ENCODE measurements at regions not wholly inside any gene's neighbourhood (a gene's known extent, or its start where the extent isn't known, plus 50 kb on each side); places are given as distances from the start of the nearest gene placed in this dataset.
"Not testable (repeated sequence)": the region's sequence is repeated elsewhere in the genome, so short reads cannot be mapped to it uniquely, and the experiment has no call there.

DNA sequence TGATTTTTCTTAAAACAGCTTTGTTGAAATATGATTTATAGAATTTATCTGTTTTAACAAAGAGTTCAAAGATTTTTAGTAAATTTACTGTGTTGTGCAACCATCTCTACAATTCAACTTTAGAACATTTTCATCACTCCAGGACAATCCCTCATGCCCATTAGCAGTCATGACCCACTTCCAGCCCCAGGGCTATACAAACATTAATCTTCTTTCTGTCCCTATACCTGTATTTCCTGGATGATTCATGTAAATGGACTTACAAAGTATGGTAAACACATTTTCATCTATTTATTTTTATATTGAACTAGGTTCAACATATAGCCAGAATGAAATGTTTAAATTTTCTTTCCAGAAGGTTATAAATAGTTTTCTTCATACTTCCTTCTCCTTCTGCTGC lies 127.8 kb upstream of the CCDC180 start:
- Mint-ChIP-seq H3K36me3 (peaks cover 96% of the 10 kb centered on the region), H3K4me1 (no peaks in the 10 kb centered on the region), H3K27ac (no peak overlapping the region), H3K4me3 (no peak overlapping the region), H3K9me3 (peaks cover under 1% of the 10 kb centered on the region), H3K27me3 (ENCODE audit: low read depth) (no peaks in the 10 kb centered on the region)
- CTCF ChIA-PET: no interaction called here
- TF ChIP-seq SMAD4 (CRISPR knock-in tag; IDR thresholded peaks at IDR 0.05) (no peak), EMX1 (CRISPR knock-in tag; IDR thresholded peaks at IDR 0.05) (no peak), CTCF (IDR thresholded peaks at IDR 0.05) (no peak), OVOL2 (CRISPR knock-in tag; IDR thresholded peaks at IDR 0.05; ENCODE audit: borderline replicate concordance) (no peak), JAZF1 (CRISPR knock-in tag; IDR thresholded peaks at IDR 0.05) (no peak), E2F4 (CRISPR knock-in tag; IDR thresholded peaks at IDR 0.05; ENCODE audit: borderline replicate concordance, low read depth) (no peak)
- no peak for DNase-seq (ENCODE audit: low spot score)
- ATAC-seq: no peak
- POLR2A ChIA-PET: no interaction called here

DNA sequence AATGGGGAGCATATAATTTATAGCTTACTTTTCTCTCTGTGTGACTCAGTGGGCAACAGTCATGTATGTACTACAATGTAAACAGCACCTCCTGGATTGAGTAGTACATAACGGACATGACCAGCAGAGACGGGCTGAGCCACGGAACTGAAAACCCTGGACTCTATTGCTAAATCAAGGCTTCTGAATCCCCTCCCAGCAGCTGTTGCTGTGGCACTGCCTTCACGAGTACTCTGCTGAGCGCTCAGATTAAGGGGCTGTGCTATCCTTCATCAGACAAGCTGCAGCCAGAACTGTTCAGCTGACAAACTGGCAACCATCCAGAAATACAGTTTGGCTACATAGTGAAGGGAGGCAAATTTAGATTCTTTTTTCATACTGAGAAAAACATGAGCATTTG lies 131.3 kb upstream of the CCDC180 start:
- Mint-ChIP-seq H3K27me3 (ENCODE audit: low read depth) (no peaks in the 10 kb centered on the region), H3K4me3 (no peak overlapping the region), H3K9me3 (peaks cover 12% of the 10 kb centered on the region), H3K27ac (no peak overlapping the region), H3K36me3 (peaks cover 90% of the 10 kb centered on the region), H3K4me1 (no peaks in the 10 kb centered on the region)
- DNase-seq (ENCODE audit: low spot score) (no peak), ATAC-seq (no peak)
- no peak for TF ChIP-seq NFYB (CRISPR knock-in tag; conservative IDR thresholded peaks at IDR 0.05; ENCODE audit: low read depth)
- TF ChIP-seq NFE2L1 (CRISPR knock-in tag; IDR thresholded peaks at IDR 0.05): no peak
- no peak for TF ChIP-seq GABPB1 (CRISPR knock-in tag; IDR thresholded peaks at IDR 0.05)
- no peak for TF ChIP-seq SMAD3 (CRISPR knock-in tag; IDR thresholded peaks at IDR 0.05; ENCODE audit: borderline replicate concordance)
- TF ChIP-seq SMAD4 (CRISPR knock-in tag; IDR thresholded peaks at IDR 0.05): no peak
- TF ChIP-seq ZNF671 (CRISPR knock-in tag; IDR thresholded peaks at IDR 0.05): no peak
- no peak for TF ChIP-seq USF1 (CRISPR knock-in tag; IDR thresholded peaks at IDR 0.05)
- TF ChIP-seq ZSCAN18 (CRISPR knock-in tag; IDR thresholded peaks at IDR 0.05): no peak
- TF ChIP-seq TP53 (CRISPR knock-in tag; IDR thresholded peaks at IDR 0.05): no peak
- ChIA-PET POLR2A (no interaction called here), CTCF (no interaction called here)

DNA sequence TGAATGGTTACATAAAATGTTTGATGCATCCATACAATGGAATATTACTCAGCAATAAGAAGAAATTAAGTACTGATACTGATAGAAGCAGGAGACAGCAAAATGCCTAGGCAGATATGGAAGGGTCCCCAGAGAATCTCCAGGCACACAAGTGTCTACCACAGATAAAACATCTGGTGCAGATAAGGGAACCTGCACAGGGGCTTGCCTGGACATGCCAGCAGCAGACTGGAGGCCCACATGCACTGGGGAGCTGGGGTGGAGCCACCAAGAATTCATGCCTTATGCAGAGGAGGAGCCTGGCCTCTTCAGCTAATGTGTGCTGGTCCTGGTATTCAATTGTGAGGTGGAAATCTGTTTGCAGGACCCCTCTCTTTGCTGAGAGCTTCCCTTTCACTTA lies 129.2 kb upstream of the CTSV start:
- POLR2A ChIA-PET; H3K9me3 Mint-ChIP-seq; H3K27me3 Mint-ChIP-seq (ENCODE audit: low read depth); H3K4me3 Mint-ChIP-seq; DNase-seq (ENCODE audit: low spot score); CTCF ChIA-PET: not testable (repeated sequence)
- TF ChIP-seq TP53 (CRISPR knock-in tag; IDR thresholded peaks at IDR 0.05): peak; percentile 77; the same call in 1 of the 2 replicates
- H3K4me1 Mint-ChIP-seq: peaks cover 26% of the 10 kb centered on the region
- ATAC-seq: peak; percentile 71
- H3K36me3 Mint-ChIP-seq: peaks cover 72% of the 10 kb centered on the region
- H3K27ac Mint-ChIP-seq: peak overlapping the region; percentile 86

DNA sequence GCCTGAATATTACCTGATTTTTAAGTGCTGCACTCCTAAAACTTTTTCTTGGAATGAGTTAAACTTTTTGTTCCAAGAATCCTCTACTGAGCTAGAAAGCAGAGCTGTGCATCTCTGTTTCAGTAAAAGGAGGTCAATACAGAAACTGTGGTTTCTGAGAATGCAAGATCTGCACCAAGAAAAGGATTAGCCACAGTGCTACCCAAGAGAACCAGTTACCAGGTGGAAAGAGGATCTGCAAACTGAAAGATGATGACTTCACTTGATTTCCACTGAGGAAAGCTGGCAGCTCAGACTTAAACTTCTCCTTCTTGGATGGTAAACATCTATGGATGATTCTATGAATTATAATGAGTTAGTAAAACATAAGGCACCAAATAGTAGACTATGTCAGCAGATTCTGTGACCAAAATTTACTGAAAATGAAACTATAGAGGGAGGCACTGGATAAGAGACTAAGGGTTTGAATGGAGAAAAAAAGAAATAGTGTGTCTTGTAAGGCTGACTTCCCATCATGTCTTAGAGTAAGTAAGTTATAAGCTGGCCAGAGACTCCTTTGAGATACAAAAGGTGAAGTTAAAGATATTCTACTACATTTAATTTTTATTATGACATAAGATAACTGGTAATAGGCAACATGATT lies 127.7 kb upstream of the CTSV start:
- ATAC-seq; DNase-seq (ENCODE audit: low spot score); CTCF ChIA-PET; H3K27me3 Mint-ChIP-seq (ENCODE audit: low read depth); H3K9me3 Mint-ChIP-seq; POLR2A ChIA-PET; H3K4me3 Mint-ChIP-seq: not testable (repeated sequence)
- Mint-ChIP-seq H3K4me1 (peaks cover 26% of the 10 kb centered on the region), H3K36me3 (peaks cover 70% of the 10 kb centered on the region), H3K27ac (peak overlapping the region; percentile 82)

All from WTC11 (cell line).